AG04450 (cell line): ENCODE measurements at regions not wholly inside any gene's neighbourhood (a gene's known extent, or its start where the extent isn't known, plus 50 kb on each side); places are given as distances from the start of the nearest gene placed in this dataset.

ENCODE experiments used
- CTCF ChIA-PET: fragments of 300-600, 350-600 bp; formaldehyde crosslinking; extraction: SDS; loops from one replicate; lab custom pipeline; 2022; ENCODE audit warnings: antibody characterized with exemption, inconsistent platforms; lab: Charles Lee
- POLR2A ChIA-PET: fragments of 350-600 bp; formaldehyde crosslinking; extraction: SDS; loops from one replicate; lab custom pipeline; 2021; ENCODE audit warnings: antibody characterized with exemption, inconsistent platforms; lab: Yijun Ruan, JAX
- DNase-seq: peaks from one replicate; pipeline ENCODE4 v3.0.0-alpha.2; 2011; ENCODE audit warnings: low read depth, low spot score
- H3K27ac ChIP-seq: one replicate; pipeline ENCODE4 v1.5.1; 2012; ENCODE audit warnings: low read depth, low read length, control low read depth
- H3K27me3 ChIP-seq: one replicate; pipeline ENCODE4 v1.6.0; 2012; ENCODE audit warnings: low read length; ENCODE audit not compliant: control insufficient read depth, insufficient read depth
- H3K4me3 ChIP-seq: 2 replicates; pipeline ENCODE4 v1.5.1; 2011; ENCODE audit warnings: mild to moderate bottlenecking, low read depth, low read length, control low read depth
- H3K9me3 ChIP-seq: 2 replicates; pipeline ENCODE4 v1.5.1; 2012; ENCODE audit warnings: low read length; ENCODE audit not compliant: control insufficient read depth, insufficient read depth
- CTCF ChIP-seq: IDR thresholded peaks from 2 replicates; pipeline ENCODE4 v1.5.1; 2011; ENCODE audit warnings: low read depth, low read length, control low read depth, inconsistent platforms

GRCh38 chr7:34260279-34260678, 354.9 kb downstream of the BMPER start:
- no peaks in the 10 kb centered on the region for H3K27me3 ChIP-seq
- H3K27ac ChIP-seq, result no peak overlapping the region
- POLR2A ChIA-PET, result interaction anchor here (0.6 to 1.1 kb wide), 2 partner anchors 190 to 595 kb away, joined by 6 to 12 read pairs; no protein-coding TSS in a partner anchor
- DNase-seq, result peak; percentile 49
- H3K9me3 ChIP-seq, result no peaks in the 10 kb centered on the region
- no peak for TF ChIP-seq CTCF
- H3K4me3 ChIP-seq, result no peak overlapping the region
- CTCF ChIA-PET, result interaction anchor here (0.7 to 1.0 kb wide), 4 partner anchors 26 to 604 kb away, joined by 3 to 4 read pairs (median 3); no protein-coding TSS in a partner anchor

GRCh38 chr7:34263168-34263567, 357.8 kb downstream of the BMPER start:
- H3K27me3 ChIP-seq, result no peaks in the 10 kb centered on the region
- H3K27ac ChIP-seq, result no peak overlapping the region
- no peaks in the 10 kb centered on the region for H3K9me3 ChIP-seq
- no peak overlapping the region for H3K4me3 ChIP-seq
- CTCF ChIA-PET, result no interaction called here
- no peak for DNase-seq
- no peak for TF ChIP-seq CTCF
- POLR2A ChIA-PET, result no interaction called here

GRCh38 chr7:34269084-34269483, 363.7 kb downstream of the BMPER start:
- Histone ChIP-seq H3K9me3 (no peaks in the 10 kb centered on the region), H3K4me3 (no peak overlapping the region), H3K27ac (no peak overlapping the region), H3K27me3 (no peaks in the 10 kb centered on the region)
- no peak for DNase-seq
- TF ChIP-seq CTCF, result no peak
- POLR2A ChIA-PET, result no interaction called here
- CTCF ChIA-PET, result no interaction called here

GRCh38 chr7:34275624-34276023, 370.3 kb downstream of the BMPER start:
- DNase-seq, result no peak
- H3K4me3 ChIP-seq, result no peak overlapping the region
- POLR2A ChIA-PET, result no interaction called here
- no peaks in the 10 kb centered on the region for H3K9me3 ChIP-seq
- H3K27me3 ChIP-seq, result no peaks in the 10 kb centered on the region
- no peak overlapping the region for H3K27ac ChIP-seq
- CTCF ChIA-PET, result no interaction called here
- TF ChIP-seq CTCF, result no peak

- POLR2A ChIA-PET, result no interaction called here
- Histone ChIP-seq H3K27me3 (no peaks in the 10 kb centered on the region), H3K27ac (no peak overlapping the region), H3K4me3 (no peak overlapping the region), H3K9me3 (no peaks in the 10 kb centered on the region)
- DNase-seq, result no peak
- CTCF ChIA-PET, result interaction anchor here (1.5 kb wide), 1 partner anchor 111 kb away, joined by 4 read pairs; no protein-coding TSS in a partner anchor
- no peak for TF ChIP-seq CTCF
Measured at GRCh38 chr7:34277016-34277802, 371.9 kb downstream of the BMPER start.
